ENCODE measurements at regions not wholly inside any gene's neighbourhood (a gene's known extent, or its start where the extent isn't known, plus 50 kb on each side); places are given as distances from the start of the nearest gene placed in this dataset.

DNA sequence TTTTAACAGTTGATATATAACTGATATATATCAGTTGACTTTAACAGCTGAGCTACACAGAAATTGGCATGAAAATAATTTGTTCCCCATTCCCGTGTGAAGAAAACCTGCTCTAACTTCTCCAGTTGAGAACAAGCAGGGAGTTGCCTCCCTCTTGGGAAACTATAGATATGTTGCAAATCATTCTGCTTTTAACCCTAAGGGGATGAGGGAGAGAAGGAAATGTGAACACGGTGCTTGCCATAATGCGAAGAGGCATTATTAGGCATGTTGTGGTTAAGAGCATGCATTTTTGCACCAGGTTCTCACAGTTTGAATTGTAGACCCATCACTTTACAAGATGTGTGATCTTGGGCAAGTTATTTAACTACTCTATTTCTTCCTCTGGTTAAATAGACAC is 453.7 kb downstream of the TENT5A start (continued):
- TF ChIP-seq, protein P1, sequence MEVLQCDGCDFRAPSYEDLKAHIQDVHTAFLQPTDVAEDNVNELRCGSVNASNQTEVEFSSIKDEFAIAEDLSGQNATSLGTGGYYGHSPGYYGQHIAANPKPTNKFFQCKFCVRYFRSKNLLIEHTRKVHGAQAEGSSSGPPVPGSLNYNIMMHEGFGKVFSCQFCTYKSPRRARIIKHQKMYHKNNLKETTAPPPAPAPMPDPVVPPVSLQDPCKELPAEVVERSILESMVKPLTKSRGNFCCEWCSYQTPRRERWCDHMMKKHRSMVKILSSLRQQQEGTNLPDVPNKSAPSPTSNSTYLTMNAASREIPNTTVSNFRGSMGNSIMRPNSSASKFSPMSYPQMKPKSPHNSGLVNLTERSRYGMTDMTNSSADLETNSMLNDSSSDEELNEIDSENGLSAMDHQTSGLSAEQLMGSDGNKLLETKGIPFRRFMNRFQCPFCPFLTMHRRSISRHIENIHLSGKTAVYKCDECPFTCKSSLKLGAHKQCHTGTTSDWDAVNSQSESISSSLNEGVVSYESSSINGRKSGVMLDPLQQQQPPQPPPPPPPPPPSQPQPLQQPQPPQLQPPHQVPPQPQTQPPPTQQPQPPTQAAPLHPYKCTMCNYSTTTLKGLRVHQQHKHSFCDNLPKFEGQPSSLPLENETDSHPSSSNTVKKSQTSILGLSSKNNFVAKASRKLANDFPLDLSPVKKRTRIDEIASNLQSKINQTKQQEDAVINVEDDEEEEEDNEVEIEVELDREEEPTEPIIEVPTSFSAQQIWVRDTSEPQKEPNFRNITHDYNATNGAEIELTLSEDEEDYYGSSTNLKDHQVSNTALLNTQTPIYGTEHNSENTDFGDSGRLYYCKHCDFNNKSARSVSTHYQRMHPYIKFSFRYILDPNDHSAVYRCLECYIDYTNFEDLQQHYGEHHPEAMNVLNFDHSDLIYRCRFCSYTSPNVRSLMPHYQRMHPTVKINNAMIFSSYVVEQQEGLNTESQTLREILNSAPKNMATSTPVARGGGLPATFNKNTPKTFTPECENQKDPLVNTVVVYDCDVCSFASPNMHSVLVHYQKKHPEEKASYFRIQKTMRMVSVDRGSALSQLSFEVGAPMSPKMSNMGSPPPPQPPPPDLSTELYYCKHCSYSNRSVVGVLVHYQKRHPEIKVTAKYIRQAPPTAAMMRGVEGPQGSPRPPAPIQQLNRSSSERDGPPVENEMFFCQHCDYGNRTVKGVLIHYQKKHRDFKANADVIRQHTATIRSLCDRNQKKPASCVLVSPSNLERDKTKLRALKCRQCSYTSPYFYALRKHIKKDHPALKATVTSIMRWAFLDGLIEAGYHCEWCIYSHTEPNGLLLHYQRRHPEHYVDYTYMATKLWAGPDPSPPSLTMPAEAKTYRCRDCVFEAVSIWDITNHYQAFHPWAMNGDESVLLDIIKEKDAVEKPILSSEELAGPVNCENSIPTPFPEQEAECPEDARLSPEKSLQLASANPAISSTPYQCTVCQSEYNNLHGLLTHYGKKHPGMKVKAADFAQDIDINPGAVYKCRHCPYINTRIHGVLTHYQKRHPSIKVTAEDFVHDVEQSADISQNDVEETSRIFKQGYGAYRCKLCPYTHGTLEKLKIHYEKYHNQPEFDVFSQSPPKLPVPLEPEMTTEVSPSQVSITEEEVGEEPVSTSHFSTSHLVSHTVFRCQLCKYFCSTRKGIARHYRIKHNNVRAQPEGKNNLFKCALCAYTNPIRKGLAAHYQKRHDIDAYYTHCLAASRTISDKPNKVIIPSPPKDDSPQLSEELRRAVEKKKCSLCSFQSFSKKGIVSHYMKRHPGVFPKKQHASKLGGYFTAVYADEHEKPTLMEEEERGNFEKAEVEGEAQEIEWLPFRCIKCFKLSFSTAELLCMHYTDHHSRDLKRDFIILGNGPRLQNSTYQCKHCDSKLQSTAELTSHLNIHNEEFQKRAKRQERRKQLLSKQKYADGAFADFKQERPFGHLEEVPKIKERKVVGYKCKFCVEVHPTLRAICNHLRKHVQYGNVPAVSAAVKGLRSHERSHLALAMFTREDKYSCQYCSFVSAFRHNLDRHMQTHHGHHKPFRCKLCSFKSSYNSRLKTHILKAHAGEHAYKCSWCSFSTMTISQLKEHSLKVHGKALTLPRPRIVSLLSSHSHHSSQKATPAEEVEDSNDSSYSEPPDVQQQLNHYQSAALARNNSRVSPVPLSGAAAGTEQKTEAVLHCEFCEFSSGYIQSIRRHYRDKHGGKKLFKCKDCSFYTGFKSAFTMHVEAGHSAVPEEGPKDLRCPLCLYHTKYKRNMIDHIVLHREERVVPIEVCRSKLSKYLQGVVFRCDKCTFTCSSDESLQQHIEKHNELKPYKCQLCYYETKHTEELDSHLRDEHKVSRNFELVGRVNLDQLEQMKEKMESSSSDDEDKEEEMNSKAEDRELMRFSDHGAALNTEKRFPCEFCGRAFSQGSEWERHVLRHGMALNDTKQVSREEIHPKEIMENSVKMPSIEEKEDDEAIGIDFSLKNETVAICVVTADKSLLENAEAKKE (CRISPR knock-in tag; IDR thresholded peaks at IDR 0.05), result no peak
- TF ChIP-seq ZNF331 (CRISPR knock-in tag; IDR thresholded peaks at IDR 0.05; ENCODE audit: low read depth) (no peak), POLR2AphosphoS5 (IDR thresholded peaks at IDR 0.05; ENCODE audit: low read depth) (no peak), NANOG (IDR thresholded peaks at IDR 0.05; ENCODE audit: borderline replicate concordance) (no peak), JUNB (IDR thresholded peaks at IDR 0.05; ENCODE audit: unreplicated experiment) (no peak), STAT1 (IDR thresholded peaks at IDR 0.05; ENCODE audit: unreplicated experiment) (no peak), CREB1 (CRISPR knock-in tag; IDR thresholded peaks at IDR 0.05; ENCODE audit: low read depth) (no peak), EZH2phosphoT487 (IDR thresholded peaks at IDR 0.05; ENCODE audit: unreplicated experiment) (no peak), EZH2 (IDR thresholded peaks at IDR 0.05; ENCODE audit: low read depth, unreplicated experiment) (no peak)
- TF ChIP-seq, protein P2, sequence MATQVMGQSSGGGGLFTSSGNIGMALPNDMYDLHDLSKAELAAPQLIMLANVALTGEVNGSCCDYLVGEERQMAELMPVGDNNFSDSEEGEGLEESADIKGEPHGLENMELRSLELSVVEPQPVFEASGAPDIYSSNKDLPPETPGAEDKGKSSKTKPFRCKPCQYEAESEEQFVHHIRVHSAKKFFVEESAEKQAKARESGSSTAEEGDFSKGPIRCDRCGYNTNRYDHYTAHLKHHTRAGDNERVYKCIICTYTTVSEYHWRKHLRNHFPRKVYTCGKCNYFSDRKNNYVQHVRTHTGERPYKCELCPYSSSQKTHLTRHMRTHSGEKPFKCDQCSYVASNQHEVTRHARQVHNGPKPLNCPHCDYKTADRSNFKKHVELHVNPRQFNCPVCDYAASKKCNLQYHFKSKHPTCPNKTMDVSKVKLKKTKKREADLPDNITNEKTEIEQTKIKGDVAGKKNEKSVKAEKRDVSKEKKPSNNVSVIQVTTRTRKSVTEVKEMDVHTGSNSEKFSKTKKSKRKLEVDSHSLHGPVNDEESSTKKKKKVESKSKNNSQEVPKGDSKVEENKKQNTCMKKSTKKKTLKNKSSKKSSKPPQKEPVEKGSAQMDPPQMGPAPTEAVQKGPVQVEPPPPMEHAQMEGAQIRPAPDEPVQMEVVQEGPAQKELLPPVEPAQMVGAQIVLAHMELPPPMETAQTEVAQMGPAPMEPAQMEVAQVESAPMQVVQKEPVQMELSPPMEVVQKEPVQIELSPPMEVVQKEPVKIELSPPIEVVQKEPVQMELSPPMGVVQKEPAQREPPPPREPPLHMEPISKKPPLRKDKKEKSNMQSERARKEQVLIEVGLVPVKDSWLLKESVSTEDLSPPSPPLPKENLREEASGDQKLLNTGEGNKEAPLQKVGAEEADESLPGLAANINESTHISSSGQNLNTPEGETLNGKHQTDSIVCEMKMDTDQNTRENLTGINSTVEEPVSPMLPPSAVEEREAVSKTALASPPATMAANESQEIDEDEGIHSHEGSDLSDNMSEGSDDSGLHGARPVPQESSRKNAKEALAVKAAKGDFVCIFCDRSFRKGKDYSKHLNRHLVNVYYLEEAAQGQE (IDR thresholded peaks at IDR 0.05; ENCODE audit: unreplicated experiment), result no peak

Data from GM23338 (cell line).